Glomerular visceral epithelial cell (primary cell): ENCODE measurements at regions not wholly inside any gene's neighbourhood (a gene's known extent, or its start where the extent isn't known, plus 50 kb on each side); places are given as distances from the start of the nearest gene placed in this dataset.
"Not testable (repeated sequence)": the region's sequence is repeated elsewhere in the genome, so short reads cannot be mapped to it uniquely, and the experiment has no call there.

Experiments
- DNase-seq: peaks from one replicate; pipeline ENCODE4 v3.0.0-alpha.2; 2016; ENCODE audit errors: extremely low spot score

- no peak for DNase-seq
Observed at GRCh38 chr3:74978684-74979083, 364.2 kb upstream of the CNTN3 start.

GRCh38 chr3:74985028-74985904 is 370.8 kb upstream of the CNTN3 start:
- not testable (repeated sequence) for DNase-seq

- DNase-seq = no peak
Observed at GRCh38 chr3:74988095-74988494, 373.6 kb upstream of the CNTN3 start.

- DNase-seq = no peak
Observed at GRCh38 chr3:74992898-74993297, 378.4 kb upstream of the CNTN3 start.

GRCh38 chr3:75001330-75001729 is 386.9 kb upstream of the CNTN3 start:
- DNase-seq = no peak

GRCh38 chr3:75012791-75013331 is 398.4 kb upstream of the CNTN3 start:
- DNase-seq = no peak

- no peak for DNase-seq
Observed at GRCh38 chr3:75014008-75014407, 399.5 kb upstream of the CNTN3 start.

GRCh38 chr3:75015280-75015679 is 400.8 kb upstream of the CNTN3 start:
- DNase-seq = no peak

GRCh38 chr3:75035146-75035545 is 420.7 kb upstream of the CNTN3 start:
- no peak for DNase-seq

- DNase-seq = no peak
Observed at GRCh38 chr3:75042941-75043340, 428.5 kb upstream of the CNTN3 start.

GRCh38 chr3:75048650-75049049 is 434.2 kb upstream of the CNTN3 start:
- no peak for DNase-seq

GRCh38 chr3:75049533-75049932 is 435.1 kb upstream of the CNTN3 start:
- DNase-seq = no peak

- no peak for DNase-seq
Observed at GRCh38 chr3:75059120-75059519, 444.7 kb upstream of the CNTN3 start.

- no peak for DNase-seq
Observed at GRCh38 chr3:75061806-75062205, 447.3 kb upstream of the CNTN3 start.

- no peak for DNase-seq
Observed at GRCh38 chr3:75075158-75075557, 460.7 kb upstream of the CNTN3 start.

- DNase-seq = no peak
Observed at GRCh38 chr3:75076481-75076880, 462.0 kb upstream of the CNTN3 start.

- DNase-seq = no peak
Observed at GRCh38 chr3:75078290-75078689, 463.8 kb upstream of the CNTN3 start.

GRCh38 chr3:75082845-75083244 is 468.4 kb upstream of the CNTN3 start:
- DNase-seq = no peak

GRCh38 chr3:75089841-75090240 is 475.4 kb upstream of the CNTN3 start:
- no peak for DNase-seq

GRCh38 chr3:75101329-75102147 is 487.1 kb upstream of the CNTN3 start:
- no peak for DNase-seq

- DNase-seq = no peak
Observed at GRCh38 chr3:75110741-75111140, 496.3 kb upstream of the CNTN3 start.

- DNase-seq = no peak
Observed at GRCh38 chr3:75115695-75116094, 501.2 kb upstream of the CNTN3 start.

- DNase-seq = no peak
Observed at GRCh38 chr3:75118779-75119178, 504.3 kb upstream of the CNTN3 start.
